Activated CD4-positive, alpha-beta T cell treated with anti-CD3 and anti-CD28 coated beads, Interleukin-2, amount 10 ng/mL, durations not matched to agents 7 days and 5 days (primary cell): ENCODE measurements at regions not wholly inside any gene's neighbourhood (a gene's known extent, or its start where the extent isn't known, plus 50 kb on each side); places are given as distances from the start of the nearest gene placed in this dataset.

Experiments used
- CTCF ChIA-PET: fragments of 350-600 bp; sonication (Branson Sonifier 250); formaldehyde crosslinking; loops from one replicate; lab custom pipeline; 2021; ENCODE audit warnings: antibody characterized with exemption; lab: Charles Lee
- POLR2A ChIA-PET: fragments of 350-600 bp; sonication (Branson Sonifier 250); formaldehyde crosslinking; loops from one replicate; lab custom pipeline; 2021; ENCODE audit warnings: antibody characterized with exemption; lab: Charles Lee
- DNase-seq: peaks from one replicate; pipeline ENCODE4 v3.0.0-alpha.2; 2020
- H3K27ac Mint-ChIP-seq: one replicate; pipeline ENCODE4 v1.8.0; 2021; ENCODE audit warnings: mild to moderate bottlenecking, moderate library complexity, mixed read lengths
- H3K27me3 Mint-ChIP-seq: one replicate; pipeline ENCODE4 v1.8.0; 2021; ENCODE audit warnings: mixed read lengths
- H3K36me3 Mint-ChIP-seq: one replicate; pipeline ENCODE4 v1.8.0; 2021; ENCODE audit warnings: low read depth, mixed read lengths
- H3K4me1 Mint-ChIP-seq: one replicate; pipeline ENCODE4 v1.8.0; 2021; ENCODE audit warnings: mixed read lengths
- H3K4me3 Mint-ChIP-seq: one replicate; pipeline ENCODE4 v1.8.0; 2021; ENCODE audit warnings: mild to moderate bottlenecking, moderate library complexity, mixed read lengths
- H3K9me3 Mint-ChIP-seq: one replicate; pipeline ENCODE4 v1.8.0; 2021; ENCODE audit warnings: mixed read lengths

DNA sequence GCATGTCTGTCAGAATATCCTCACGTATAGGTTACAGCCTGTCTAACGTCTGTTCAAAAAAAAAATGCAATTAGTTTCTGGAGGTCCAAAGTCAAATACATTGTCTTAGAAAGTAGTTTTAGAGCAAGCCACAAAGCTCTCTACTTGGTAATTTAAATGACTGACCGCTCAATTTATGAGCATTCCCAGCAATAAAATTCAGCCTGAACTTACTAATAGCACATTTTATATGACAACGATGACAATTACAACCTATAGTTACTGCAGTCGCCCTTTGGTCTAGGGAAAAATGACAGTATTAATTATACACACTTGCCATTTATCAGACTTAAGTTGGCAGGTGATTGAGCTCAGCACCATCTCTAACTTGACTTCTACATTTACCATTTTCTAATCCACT lies 425.8 kb upstream of the STEAP1 start:
- ChIA-PET POLR2A (no interaction called here), CTCF (no interaction called here)
- no peak overlapping the region for H3K4me3 Mint-ChIP-seq
- no peaks in the 10 kb centered on the region for H3K36me3 Mint-ChIP-seq
- H3K4me1 Mint-ChIP-seq = no peaks in the 10 kb centered on the region
- H3K9me3 Mint-ChIP-seq = no peaks in the 10 kb centered on the region
- H3K27ac Mint-ChIP-seq = no peak overlapping the region
- H3K27me3 Mint-ChIP-seq = no peaks in the 10 kb centered on the region
- DNase-seq = no peak

DNA sequence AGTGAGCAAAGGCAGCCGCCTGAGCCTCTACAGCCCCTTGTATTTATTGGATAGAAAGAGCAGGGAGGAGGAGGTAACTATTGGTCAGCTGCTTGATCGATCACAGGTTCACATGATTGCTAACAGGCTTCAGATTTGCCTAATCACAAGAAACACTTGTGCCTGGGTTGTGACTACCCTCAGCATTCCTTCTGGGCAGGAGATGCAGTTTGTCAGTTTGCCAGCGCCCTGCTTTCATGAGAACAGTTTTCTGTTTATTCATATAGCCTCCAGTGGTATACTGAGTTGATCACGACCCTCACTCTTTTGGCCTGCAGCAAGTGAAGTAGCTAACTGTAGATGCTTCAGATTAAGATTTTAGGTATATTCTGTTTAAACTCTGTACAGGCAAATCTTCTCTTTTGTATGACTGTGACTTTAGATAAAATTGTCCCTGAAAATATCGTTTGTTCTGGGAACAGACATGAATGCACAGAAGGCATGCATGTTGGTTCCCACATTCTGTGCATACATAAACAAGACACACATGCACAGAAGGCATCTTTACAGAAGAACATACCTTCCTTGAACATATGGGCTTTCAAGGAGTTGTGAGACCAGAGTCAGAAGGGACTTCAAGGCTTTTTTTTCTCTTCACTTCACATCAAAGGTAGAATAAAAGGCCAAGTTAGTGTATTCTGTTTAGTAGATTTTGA lies 422.4 kb upstream of the STEAP1 start:
- POLR2A ChIA-PET = no interaction called here
- H3K9me3 Mint-ChIP-seq = no peaks in the 10 kb centered on the region
- CTCF ChIA-PET = no interaction called here
- no peaks in the 10 kb centered on the region for H3K27me3 Mint-ChIP-seq
- no peak overlapping the region for H3K4me3 Mint-ChIP-seq
- no peak overlapping the region for H3K27ac Mint-ChIP-seq
- H3K36me3 Mint-ChIP-seq = no peaks in the 10 kb centered on the region
- DNase-seq = no peak
- no peaks in the 10 kb centered on the region for H3K4me1 Mint-ChIP-seq

DNA sequence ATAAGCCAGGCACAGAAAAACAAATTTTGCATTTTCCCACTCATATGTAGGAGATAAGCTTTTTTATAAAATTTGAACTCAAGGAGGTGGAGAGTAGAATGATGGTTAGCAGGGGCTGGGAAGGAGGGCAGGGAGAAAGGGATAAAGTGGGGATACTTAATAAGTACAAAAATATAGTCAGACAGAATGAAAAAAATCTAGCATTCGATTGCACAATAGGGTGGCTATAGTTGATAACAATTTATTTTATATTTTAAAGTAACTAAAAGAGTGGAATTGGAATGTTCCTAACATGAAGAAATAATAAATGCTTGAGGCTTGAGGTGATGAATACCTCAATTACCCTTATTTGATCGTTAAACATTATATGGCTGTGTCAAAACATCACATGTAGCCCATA lies 415.7 kb upstream of the STEAP1 start:
- no peaks in the 10 kb centered on the region for H3K9me3 Mint-ChIP-seq
- no peak overlapping the region for H3K4me3 Mint-ChIP-seq
- no peaks in the 10 kb centered on the region for H3K36me3 Mint-ChIP-seq
- no peak for DNase-seq
- POLR2A ChIA-PET = no interaction called here
- CTCF ChIA-PET = no interaction called here
- no peak overlapping the region for H3K27ac Mint-ChIP-seq
- H3K4me1 Mint-ChIP-seq = no peaks in the 10 kb centered on the region
- no peaks in the 10 kb centered on the region for H3K27me3 Mint-ChIP-seq

DNA sequence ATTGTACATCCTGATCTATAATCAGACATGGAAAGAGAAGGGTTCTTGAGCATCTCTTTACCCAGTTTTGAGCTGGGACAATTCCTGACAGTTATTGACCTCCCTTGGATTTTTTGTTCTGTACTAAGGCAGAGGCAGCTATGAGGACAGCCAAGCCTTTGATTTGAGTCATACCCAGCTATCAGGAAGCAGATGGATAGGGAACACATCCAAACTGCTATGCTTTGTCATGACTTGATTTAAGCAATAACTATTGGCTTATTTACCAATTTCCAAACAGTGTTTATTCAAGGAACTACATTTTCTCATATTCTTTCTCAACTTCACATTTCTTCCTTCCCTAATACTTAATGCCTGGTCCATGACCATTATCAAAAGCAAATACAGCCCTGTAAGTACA lies 396.4 kb upstream of the STEAP1 start:
- Mint-ChIP-seq H3K36me3 (no peaks in the 10 kb centered on the region), H3K4me3 (no peak overlapping the region), H3K27me3 (no peaks in the 10 kb centered on the region), H3K9me3 (no peaks in the 10 kb centered on the region), H3K27ac (no peak overlapping the region), H3K4me1 (no peaks in the 10 kb centered on the region)
- POLR2A ChIA-PET = no interaction called here
- no peak for DNase-seq
- CTCF ChIA-PET = no interaction called here

DNA sequence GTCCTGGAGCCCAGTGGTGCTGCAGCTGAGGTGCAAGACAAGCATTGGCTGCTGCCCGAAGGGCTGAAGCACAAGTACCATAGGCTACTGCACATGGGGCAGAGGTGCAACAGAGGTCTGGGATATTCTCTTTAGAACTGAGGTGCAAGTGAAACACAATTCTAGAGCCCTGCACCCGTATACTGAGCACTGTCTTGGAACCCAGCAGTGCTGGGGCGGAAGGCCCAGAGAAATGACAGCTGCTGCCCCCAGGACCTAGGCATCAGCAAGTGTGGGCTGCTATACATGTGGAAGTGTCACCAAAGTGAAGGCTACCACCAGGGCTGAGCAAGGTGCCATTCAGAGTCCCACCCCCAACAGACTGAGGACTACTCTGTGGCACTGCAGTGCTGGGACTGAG lies 393.6 kb upstream of the STEAP1 start:
- Mint-ChIP-seq H3K36me3 (no peaks in the 10 kb centered on the region), H3K4me1 (no peaks in the 10 kb centered on the region), H3K9me3 (no peaks in the 10 kb centered on the region), H3K4me3 (no peak overlapping the region), H3K27ac (no peak overlapping the region), H3K27me3 (no peaks in the 10 kb centered on the region)
- no peak for DNase-seq
- POLR2A ChIA-PET = no interaction called here
- CTCF ChIA-PET = no interaction called here

DNA sequence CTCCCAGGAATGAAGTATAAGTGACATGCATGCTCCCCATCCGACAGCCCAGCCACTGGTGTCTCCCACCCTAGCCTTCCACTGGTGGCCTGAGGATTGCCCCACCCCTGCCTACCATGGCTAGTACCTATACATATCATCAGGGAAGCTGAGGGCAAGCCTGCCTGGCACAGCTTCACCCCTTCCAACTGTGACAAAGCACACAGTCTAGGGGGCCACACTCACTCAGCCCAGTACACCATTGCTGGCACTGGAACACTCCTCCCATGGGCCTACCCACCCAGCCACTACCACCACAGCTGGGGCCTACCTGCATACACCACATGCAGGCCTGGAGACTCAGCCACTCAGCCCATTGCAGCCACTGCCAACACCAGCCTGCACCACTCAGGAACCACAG lies 393.1 kb upstream of the STEAP1 start:
- Mint-ChIP-seq H3K27ac (no peak overlapping the region), H3K4me3 (no peak overlapping the region), H3K9me3 (no peaks in the 10 kb centered on the region), H3K36me3 (no peaks in the 10 kb centered on the region), H3K4me1 (no peaks in the 10 kb centered on the region), H3K27me3 (no peaks in the 10 kb centered on the region)
- ChIA-PET CTCF (no interaction called here), POLR2A (no interaction called here)
- DNase-seq = no peak

DNA sequence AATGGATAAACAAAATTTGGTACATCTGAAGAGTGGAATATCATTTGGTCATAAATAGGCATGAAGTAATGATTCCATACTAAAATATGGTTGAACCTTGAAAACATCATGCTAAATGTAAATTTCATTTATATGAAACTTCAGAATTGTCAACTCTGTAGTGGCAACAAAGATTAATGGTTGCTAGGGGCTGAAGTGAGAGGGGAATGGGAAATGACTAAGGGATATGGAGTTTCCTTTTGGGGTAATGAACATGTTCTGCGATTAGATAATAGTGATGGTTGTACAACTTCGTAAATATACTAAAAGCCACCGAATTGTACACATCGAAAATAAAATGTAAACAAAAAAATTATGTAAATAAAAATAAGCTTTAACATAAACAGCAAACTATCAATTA lies 384.1 kb upstream of the STEAP1 start:
- Mint-ChIP-seq H3K4me3 (no peak overlapping the region), H3K27ac (no peak overlapping the region), H3K36me3 (no peaks in the 10 kb centered on the region), H3K27me3 (no peaks in the 10 kb centered on the region), H3K4me1 (no peaks in the 10 kb centered on the region), H3K9me3 (no peaks in the 10 kb centered on the region)
- ChIA-PET CTCF (no interaction called here), POLR2A (no interaction called here)
- DNase-seq = no peak

DNA sequence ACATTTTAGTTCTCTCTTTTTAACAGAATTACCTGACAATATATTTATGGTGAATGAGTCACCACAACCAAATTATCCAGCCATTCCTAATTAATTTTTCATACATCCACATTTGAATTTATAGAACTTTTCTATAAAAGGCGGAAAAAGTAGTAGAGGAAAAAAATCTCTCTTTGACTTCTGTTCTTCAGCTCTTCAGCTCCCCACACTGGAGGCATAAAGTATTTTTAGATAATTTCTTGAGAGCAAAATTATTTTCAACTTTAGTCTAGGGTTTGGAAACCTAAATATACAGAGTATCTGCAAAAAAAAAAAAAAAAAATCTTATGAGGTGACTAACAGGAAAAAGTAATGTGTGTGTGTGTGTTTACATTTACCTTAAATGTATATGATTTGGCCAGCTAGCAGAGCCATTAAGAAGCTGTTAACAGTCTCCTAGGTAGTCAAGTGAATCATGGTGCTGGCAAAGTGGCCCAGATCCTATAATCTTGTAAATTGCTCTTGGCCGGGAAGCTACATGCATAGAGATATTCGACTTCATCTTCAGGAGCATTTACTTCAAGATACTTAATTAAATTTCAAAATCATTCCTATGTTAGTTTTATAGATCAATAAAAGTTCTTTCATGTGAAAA lies 383.1 kb upstream of the STEAP1 start:
- Mint-ChIP-seq H3K36me3 (no peaks in the 10 kb centered on the region), H3K4me3 (no peak overlapping the region), H3K4me1 (no peaks in the 10 kb centered on the region), H3K27me3 (no peaks in the 10 kb centered on the region), H3K27ac (no peak overlapping the region), H3K9me3 (no peaks in the 10 kb centered on the region)
- no peak for DNase-seq
- ChIA-PET CTCF (interaction anchor here (0.7 kb wide), 1 partner anchor 956 kb away, joined by 5 read pairs; no protein-coding TSS in a partner anchor), POLR2A (no interaction called here)

DNA sequence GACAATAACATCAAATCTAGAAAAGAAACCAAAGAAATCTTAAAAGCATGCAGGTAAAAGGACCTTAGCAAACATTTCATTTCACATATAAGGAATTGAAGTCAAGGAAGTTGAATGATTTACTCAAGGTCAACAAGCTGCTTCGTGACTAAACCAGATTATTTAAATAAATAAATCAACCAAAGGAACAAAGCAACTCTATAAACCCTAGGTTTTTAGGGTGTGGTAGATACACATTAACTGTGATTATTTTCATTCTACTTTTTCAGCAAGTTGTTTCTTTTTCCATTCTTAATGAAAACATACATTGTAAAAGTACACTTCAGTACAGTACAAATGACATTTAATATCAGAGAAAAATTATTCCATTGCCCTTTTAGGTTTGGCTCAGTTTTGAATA lies 382.0 kb upstream of the STEAP1 start:
- H3K36me3 Mint-ChIP-seq = no peaks in the 10 kb centered on the region
- H3K4me3 Mint-ChIP-seq = no peak overlapping the region
- no peaks in the 10 kb centered on the region for H3K4me1 Mint-ChIP-seq
- no peaks in the 10 kb centered on the region for H3K27me3 Mint-ChIP-seq
- ChIA-PET POLR2A (no interaction called here), CTCF (no interaction called here)
- DNase-seq = no peak
- no peak overlapping the region for H3K27ac Mint-ChIP-seq
- no peaks in the 10 kb centered on the region for H3K9me3 Mint-ChIP-seq

DNA sequence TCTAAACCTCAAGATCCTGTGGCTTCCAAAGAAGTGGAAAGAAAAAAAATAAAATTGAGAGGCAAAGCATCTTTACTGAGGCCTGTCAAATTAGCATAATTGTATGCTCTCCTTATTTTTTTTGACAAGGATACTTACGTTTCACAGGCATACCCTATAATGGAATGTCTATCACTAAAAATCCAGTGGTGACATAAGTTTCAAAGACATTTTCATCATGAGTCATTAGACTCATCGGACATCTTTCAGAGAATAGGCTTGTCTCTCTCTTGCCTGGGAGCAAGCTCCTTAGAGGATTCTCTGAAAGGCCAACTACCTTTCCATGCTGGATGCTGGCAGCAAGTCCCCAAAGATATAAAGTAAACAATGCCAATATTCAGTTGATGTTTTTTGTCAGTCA lies 380.7 kb upstream of the STEAP1 start:
- POLR2A ChIA-PET = no interaction called here
- no peak overlapping the region for H3K4me3 Mint-ChIP-seq
- no peaks in the 10 kb centered on the region for H3K4me1 Mint-ChIP-seq
- peaks cover 2% of the 10 kb centered on the region for H3K9me3 Mint-ChIP-seq
- no peak overlapping the region for H3K27ac Mint-ChIP-seq
- DNase-seq = no peak
- H3K27me3 Mint-ChIP-seq = no peaks in the 10 kb centered on the region
- CTCF ChIA-PET = no interaction called here
- H3K36me3 Mint-ChIP-seq = no peaks in the 10 kb centered on the region

DNA sequence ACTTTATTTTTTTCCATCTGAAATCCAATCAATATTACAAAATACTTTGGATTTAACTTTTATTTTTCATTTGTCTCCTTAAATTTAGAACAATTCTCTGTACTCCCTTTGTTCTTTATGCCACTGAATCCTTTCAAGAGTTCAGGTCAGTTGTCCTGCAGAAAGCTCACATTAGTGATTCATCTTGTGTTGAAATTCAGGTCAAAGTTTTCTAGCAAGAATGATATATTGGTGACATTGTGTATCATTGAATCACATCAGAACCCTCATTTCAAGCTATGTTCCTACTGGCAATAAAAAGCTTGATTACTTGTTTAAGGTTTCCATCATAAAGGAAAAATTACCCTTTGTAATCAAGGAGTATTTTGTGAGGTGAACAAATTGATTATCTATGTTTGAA lies 378.8 kb upstream of the STEAP1 start:
- H3K27ac Mint-ChIP-seq = no peak overlapping the region
- no peaks in the 10 kb centered on the region for H3K27me3 Mint-ChIP-seq
- H3K36me3 Mint-ChIP-seq = no peaks in the 10 kb centered on the region
- no peak for DNase-seq
- H3K4me3 Mint-ChIP-seq = no peak overlapping the region
- peaks cover 2% of the 10 kb centered on the region for H3K9me3 Mint-ChIP-seq
- H3K4me1 Mint-ChIP-seq = no peaks in the 10 kb centered on the region
- ChIA-PET POLR2A (no interaction called here), CTCF (no interaction called here)

DNA sequence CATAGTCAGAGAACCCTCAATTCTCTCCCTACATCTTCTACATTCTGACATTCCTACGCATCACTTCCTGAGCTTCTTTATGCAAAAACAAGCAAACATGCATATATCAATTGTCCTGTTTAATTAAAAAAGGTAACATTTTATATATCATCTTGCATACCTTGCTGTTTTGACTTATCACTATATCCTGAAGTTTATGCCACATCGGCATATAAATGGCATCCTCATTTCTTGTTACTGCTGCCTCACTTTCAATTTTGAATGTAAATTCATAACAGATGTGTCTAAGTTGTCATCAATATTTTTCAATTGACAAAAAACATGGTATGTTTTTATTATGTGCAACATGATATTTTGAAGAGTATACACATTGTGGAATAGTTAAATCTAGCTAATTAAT lies 377.3 kb upstream of the STEAP1 start:
- ChIA-PET POLR2A (no interaction called here), CTCF (no interaction called here)
- Mint-ChIP-seq H3K4me3 (no peak overlapping the region), H3K9me3 (peaks cover 2% of the 10 kb centered on the region), H3K36me3 (no peaks in the 10 kb centered on the region), H3K27ac (no peak overlapping the region), H3K4me1 (no peaks in the 10 kb centered on the region), H3K27me3 (no peaks in the 10 kb centered on the region)
- no peak for DNase-seq

DNA sequence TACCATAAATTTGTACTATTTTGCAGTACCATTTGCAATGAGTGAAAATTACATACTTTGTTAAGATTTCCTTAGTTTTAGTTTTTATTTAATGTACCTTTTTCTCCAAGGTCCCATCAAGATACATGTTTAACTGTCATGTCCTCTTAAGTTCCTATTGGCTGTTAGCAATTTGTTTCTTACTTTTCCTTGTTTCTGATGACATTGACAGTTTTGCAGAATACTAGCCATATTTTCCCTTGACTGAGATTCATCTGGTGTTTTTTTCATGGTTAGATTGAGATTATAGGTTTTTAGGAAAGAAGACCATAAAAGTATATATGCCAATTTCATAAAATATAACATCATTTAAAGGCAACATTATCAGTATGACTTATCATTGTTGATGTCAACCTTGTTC lies 376.8 kb upstream of the STEAP1 start:
- ChIA-PET POLR2A (no interaction called here), CTCF (no interaction called here)
- Mint-ChIP-seq H3K4me3 (no peak overlapping the region), H3K4me1 (no peaks in the 10 kb centered on the region), H3K27ac (no peak overlapping the region), H3K9me3 (peaks cover 2% of the 10 kb centered on the region), H3K27me3 (no peaks in the 10 kb centered on the region), H3K36me3 (no peaks in the 10 kb centered on the region)
- no peak for DNase-seq

DNA sequence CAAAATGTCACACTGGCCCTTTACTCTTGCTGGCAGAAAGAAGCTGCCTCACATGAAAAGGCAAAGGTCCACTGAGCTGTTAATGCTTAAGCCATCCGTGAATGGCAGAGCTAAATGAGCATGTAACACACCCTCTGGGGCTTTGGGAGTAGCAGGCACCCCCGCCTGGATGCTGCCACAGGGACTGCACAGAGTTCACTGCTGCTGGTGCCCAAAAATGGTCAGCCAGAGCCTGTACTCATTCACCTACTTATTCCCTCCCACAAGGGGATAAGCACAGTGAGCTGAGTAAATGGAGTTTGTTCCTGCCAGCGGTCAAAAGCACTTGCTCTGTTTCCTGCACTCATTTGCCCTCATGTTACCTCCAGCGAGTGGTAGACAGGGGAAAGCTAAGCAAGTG lies 374.0 kb upstream of the STEAP1 start:
- Mint-ChIP-seq H3K9me3 (peaks cover 2% of the 10 kb centered on the region), H3K4me1 (no peaks in the 10 kb centered on the region), H3K36me3 (no peaks in the 10 kb centered on the region), H3K27me3 (no peaks in the 10 kb centered on the region), H3K27ac (no peak overlapping the region), H3K4me3 (no peak overlapping the region)
- no peak for DNase-seq
- ChIA-PET POLR2A (no interaction called here), CTCF (no interaction called here)
